A673 (cell line): ENCODE measurements at regions not wholly inside any gene's neighbourhood (a gene's known extent, or its start where the extent isn't known, plus 50 kb on each side); places are given as distances from the start of the nearest gene placed in this dataset.

Experiments
- EZH2 ChIP-seq: fragments of 200-600 bp; sonication (generic); IDR thresholded peaks from 2 replicates; pipeline ENCODE4 v1.6.1; 2017; ENCODE audit warnings: borderline replicate concordance, low read depth, mild to moderate bottlenecking, mixed read lengths, antibody characterized with exemption, low read length; ENCODE audit not compliant: poor library complexity, severe bottlenecking
- TF ChIP-seq, protein P1 (sequence below): fragments of 300-800, 200-600 bp; sonication (generic); conservative IDR thresholded peaks from 2 replicates; pipeline ENCODE4 v1.5.1; 2017; ENCODE audit warnings: low read depth, mild to moderate bottlenecking, antibody characterized with exemption, low read length, moderate library complexity, mixed read lengths

DNA sequence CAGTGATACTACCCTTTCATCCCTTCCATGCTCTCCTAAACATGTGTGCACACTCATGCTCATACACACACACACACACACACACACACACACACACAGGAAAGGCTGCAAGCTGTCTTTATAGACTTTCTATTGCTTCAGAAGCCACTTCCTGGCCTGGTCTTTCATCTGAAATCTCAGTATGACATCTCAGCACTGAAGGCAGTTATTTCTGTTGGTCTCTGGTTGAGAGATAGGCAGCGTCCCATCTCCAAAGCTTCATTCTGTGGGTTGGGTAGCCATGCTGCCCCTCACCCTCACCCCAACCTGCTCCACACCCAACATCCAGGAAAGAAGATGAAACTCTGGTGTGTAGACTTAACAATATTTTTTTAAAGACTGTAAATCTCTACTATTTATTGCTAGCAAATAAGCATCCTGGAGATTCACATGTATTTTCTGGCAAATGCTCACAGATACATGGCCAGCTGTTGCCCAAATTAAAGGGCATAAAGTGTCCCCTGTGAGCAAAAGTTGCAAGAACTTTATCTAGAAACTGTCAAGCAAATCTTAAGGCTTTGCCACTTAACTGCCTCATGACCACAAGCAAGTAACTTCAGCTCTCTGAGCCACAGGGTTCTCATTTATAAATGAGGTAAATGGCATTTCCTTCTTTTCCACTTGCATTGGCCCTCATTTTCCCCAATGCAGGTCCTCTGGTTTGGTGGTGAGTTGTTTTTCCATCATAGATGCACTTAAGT is 189.8 kb upstream of the AFF2 start:
- TF ChIP-seq, protein P1, sequence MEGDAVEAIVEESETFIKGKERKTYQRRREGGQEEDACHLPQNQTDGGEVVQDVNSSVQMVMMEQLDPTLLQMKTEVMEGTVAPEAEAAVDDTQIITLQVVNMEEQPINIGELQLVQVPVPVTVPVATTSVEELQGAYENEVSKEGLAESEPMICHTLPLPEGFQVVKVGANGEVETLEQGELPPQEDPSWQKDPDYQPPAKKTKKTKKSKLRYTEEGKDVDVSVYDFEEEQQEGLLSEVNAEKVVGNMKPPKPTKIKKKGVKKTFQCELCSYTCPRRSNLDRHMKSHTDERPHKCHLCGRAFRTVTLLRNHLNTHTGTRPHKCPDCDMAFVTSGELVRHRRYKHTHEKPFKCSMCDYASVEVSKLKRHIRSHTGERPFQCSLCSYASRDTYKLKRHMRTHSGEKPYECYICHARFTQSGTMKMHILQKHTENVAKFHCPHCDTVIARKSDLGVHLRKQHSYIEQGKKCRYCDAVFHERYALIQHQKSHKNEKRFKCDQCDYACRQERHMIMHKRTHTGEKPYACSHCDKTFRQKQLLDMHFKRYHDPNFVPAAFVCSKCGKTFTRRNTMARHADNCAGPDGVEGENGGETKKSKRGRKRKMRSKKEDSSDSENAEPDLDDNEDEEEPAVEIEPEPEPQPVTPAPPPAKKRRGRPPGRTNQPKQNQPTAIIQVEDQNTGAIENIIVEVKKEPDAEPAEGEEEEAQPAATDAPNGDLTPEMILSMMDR, result no peak
- no peak for TF ChIP-seq EZH2
